Stimulated activated CD4-positive, alpha-beta T cell treated with anti-CD3 and anti-CD28 coated beads, Interleukin-15, amount 100 ng/mL, for 24 hours (primary cell): ENCODE measurements at regions not wholly inside any gene's neighbourhood (a gene's known extent, or its start where the extent isn't known, plus 50 kb on each side); places are given as distances from the start of the nearest gene placed in this dataset.
"Not testable (repeated sequence)": the region's sequence is repeated elsewhere in the genome, so short reads cannot be mapped to it uniquely, and the experiment has no call there.

Source experiments
- DNase-seq: peaks from one replicate; pipeline ENCODE4 v3.0.0-alpha.2; 2020

DNA sequence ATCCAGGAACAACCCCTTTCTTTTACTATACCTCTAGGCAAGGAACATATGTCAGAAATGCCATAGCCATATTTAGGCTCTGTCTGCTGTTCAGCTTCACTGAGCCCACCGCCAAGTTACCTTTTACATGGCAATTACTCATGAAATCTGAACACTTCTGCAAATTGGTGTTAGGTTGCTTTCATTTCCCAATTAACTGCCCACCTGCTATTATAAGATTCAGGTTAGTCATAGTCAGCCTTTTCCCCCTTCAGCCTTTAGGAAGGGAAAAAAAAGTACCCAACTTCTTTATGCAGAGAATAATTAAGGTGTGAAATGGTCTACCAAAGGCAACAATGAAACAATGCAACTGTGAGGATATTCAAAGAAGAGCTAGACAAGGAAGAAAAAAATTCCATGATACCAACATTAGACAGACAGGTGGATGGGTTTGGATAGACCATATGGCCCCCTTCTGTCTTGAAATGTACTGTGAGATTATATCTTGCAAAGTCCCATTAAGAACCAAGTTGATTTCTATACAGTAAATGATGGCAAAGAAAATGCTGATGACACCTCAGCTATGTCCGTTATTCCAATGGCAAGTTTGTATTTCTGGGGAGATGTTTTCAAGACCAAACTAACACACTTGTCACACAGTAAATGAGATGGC lies 442.1 kb upstream of the NRP1 start:
- no peak for DNase-seq

GRCh38 chr10:33774857-33775256 lies 440.4 kb upstream of the NRP1 start:
- DNase-seq: no peak

DNA sequence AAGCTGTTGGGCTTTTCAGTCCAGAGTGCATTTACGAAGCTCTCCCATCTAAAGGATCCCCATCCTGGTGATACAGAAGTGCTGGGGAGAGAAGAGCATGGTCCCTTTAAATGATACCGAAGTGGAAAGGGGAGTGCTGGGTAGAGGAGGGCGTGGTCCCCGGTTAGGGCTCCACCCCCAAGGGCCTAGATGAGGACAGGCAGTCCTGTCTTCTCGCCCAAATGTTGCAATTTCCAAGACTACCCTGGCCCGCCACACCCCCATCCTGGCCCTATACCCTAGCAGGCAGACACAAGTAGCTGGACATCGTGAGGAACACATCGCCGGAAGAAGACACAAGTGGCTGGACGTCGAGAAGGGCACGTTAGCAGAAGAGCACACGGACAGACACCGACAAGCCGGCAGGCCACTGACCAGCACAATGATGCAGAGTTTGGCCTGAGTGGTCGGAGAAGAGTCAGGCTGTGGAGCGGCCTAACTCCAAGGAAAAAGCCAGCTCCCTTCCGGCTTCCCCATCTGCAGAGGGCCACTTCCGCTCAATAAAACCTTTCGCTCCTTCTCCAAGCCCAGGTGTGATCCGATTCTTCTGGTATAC lies 439.5 kb upstream of the NRP1 start:
- DNase-seq: no peak

- DNase-seq: no peak
Measured at GRCh38 chr10:33773253-33773573, 438.7 kb upstream of the NRP1 start.

DNA sequence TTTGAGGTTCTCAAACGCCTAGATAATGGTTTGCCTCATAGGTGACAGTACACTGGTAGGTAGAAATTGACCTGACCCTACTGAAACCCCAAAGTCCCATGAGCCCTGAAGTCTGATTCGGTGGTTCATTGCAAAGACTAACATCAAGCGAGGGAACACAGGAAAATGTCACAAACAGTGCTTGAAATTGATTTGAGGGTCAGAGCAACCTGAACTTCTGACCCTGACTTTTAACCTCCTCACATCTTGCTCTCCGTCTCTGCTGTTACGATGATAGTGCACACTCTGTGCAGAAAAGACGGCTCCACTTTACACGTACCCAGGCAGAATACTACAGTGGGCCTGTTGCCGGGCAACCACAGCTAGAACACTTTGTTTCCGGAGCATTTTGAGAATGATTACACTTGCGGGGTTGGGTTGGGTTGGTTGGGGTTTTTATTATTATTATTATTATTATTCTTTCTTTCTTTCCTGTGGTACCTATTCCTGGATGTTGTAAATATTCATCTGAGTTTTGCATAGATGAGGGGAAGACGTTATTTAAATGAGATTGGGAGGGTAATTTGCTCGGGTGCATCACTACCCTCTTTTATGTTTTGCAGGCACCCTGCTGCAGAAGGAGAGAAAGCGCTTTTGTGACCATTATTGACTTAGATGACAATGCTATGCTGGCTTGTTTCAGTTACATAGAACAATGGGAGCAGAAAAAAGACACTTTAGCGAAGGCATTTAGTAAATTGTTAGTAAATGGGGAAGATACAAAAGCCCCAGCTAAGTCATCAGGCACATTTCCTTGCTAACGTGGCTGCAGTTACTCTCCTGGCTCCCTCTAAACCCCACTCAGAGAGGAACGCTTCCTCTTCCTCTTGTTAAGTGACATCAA lies 438.1 kb upstream of the NRP1 start:
- DNase-seq: no peak

GRCh38 chr10:33771856-33772255 lies 437.4 kb upstream of the NRP1 start:
- not testable (repeated sequence) for DNase-seq

DNA sequence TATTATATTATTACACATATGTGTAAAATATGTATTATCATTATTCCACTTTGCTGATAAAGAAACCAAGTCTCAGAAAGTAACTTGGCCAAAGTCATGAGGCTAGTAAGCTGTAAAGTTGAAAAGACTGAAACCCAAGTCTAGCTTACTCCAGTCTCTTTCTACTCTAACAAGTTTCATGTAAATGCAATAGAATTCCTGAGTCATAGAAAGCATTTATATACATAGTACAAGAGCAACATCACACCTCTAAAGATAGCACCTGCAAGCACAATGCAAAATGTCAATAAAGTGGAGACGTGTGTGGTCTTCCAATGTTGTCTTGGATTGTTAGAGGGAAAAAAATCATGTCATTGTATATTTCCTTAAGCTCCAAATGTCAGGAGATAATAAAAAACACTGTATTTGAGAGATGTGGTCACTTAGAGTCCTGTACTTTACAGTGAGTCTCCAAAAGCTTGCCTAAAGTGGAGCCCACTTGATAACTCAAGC lies 430.3 kb upstream of the NRP1 start:
- no peak for DNase-seq

- DNase-seq: no peak
Measured at GRCh38 chr10:33760056-33760943, 425.8 kb upstream of the NRP1 start.

- no peak for DNase-seq
Measured at GRCh38 chr10:33759191-33759590, 424.7 kb upstream of the NRP1 start.

- no peak for DNase-seq
Measured at GRCh38 chr10:33758299-33758698, 423.8 kb upstream of the NRP1 start.

DNA sequence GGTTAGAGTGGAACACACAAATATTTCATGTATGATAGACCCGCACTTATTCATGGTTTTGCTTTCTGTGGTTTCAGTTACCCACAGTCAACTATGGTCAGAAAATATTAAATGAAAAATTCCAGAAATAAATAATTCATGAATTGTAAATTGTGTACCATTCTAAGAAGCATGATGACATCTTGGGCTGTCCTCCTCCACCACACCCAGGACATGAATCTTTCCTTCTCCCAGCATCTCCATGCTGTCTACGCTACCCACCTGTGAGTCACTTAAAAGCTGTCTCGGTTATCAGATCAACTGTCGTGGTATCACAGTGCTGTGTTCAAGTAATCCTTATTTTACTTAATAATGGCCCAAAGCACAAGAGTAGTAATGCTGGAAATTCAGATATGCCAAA lies 419.6 kb upstream of the NRP1 start:
- no peak for DNase-seq

GRCh38 chr10:33753389-33753788 lies 418.9 kb upstream of the NRP1 start:
- no peak for DNase-seq

DNA sequence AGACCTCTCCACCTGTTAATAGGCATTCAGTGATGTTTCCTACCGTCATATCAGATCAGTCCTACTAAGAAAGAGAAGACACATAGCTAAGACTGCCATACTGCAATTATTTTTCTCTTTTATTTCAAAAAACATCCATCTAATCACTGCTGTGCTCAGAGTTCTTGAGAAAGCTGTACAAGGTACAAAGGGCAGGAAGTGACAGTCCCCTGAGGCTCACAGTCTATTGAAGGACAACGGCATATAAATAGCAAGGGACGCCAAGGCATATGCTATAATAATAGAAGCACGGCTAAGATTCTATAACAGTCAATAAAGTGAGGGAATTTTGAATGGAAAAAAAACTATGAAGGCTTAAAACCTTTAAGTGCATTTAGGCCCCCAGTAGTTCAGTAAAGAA lies 415.3 kb upstream of the NRP1 start:
- no peak for DNase-seq

DNA sequence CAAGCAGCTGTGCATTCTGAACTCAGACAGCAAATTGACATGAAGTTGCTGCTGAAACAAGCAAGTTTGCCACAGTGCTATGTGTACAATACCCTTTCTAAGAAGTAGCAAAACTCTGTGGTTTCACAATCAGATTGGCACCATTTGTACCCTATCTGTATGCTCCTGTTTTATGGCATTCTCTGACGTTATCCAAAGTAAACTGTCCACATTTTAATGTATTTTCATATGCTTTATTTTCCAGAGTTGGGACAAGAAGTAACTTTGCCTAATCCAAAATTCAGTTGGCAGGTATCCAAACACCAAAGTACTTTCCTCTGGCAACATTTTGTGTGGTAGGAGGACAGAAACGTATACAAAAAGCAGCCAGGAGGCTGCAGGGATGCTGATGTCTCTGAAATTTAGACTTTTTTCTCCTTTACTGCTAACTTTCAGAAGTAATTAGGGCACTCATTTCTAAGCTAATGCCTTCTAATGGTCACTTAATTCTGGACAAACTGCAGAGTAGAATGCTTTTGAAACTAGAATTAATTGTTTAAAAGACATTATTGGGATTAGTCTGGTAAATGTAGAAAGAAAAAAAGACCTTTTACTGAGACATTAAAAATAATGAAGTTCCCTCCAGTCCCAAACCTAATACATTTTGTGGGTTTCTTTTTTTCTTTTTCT lies 414.7 kb upstream of the NRP1 start:
- DNase-seq: no peak

DNA sequence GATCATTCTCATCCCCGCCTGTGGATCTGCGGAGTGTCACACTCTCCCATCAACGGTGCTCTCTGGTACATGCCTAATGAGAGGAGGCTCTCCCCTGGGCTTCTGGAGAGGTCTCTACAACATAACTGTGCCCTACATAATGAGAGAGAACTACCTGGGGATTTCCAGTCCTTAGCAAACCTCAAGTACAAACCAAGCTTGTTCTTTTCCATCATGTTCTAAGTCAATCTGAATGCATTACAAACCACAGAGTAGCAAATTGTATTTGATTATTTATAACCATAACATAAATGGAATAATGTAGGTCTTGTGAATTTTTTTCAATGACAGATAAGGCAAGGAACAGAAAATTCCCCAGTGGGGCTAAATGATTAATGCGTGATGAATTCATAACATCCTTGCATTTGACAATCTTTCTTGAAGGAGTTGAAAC lies 412.4 kb upstream of the NRP1 start:
- DNase-seq: no peak

GRCh38 chr10:33746186-33746585 lies 411.7 kb upstream of the NRP1 start:
- DNase-seq: no peak

GRCh38 chr10:33743429-33743857 lies 409.0 kb upstream of the NRP1 start:
- DNase-seq: no peak

GRCh38 chr10:33739031-33739430 lies 404.6 kb upstream of the NRP1 start:
- DNase-seq: no peak

- DNase-seq: no peak
Measured at GRCh38 chr10:33735464-33735923, 401.0 kb upstream of the NRP1 start.

GRCh38 chr10:33734393-33735155 lies 400.1 kb upstream of the NRP1 start:
- no peak for DNase-seq

DNA sequence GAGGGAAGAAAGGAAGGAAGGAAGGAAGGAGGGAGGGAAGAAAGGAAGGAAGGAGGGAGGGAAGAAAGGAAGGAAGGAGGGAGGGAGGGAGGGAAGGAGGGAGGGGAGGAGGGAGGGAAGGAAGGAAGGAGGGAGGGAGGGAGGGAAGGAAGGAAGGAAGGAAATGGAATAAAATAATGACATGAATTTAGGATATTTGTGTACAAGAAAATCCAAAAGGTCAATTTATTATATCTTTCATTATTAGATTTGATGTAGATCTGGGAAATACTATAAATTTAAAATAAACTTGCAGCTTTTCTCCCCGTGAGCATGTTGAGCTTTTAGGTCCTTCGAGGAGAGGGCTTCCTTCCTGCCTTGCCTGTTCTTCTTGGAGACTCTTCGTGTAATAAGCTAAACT lies 398.6 kb upstream of the NRP1 start:
- no peak for DNase-seq
